ENCODE measurements at regions not wholly inside any gene's neighbourhood (a gene's known extent, or its start where the extent isn't known, plus 50 kb on each side); places are given as distances from the start of the nearest gene placed in this dataset.
"Not testable (repeated sequence)": the region's sequence is repeated elsewhere in the genome, so short reads cannot be mapped to it uniquely, and the experiment has no call there.

DNA sequence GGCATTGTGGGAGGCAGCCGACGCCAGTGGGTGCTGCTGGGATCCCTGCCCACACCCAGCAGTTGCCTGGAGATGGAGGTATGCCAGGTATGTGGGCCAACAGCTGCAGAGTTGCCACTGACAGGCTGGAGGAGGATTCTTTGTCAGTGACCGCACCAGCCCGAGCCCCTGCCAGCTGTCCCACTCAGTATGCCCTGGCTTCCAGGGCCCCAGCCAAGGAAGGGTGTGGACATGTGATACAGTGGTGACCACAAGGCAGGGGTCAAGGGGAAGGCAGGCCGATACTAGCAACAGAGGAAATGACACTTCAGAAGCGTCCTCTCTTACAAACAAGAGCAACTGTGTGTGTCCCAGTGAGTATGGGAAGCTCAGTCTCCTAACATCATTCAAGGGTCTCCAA is 185.1 kb upstream of the NOTCH2NLA start:
- not testable (repeated sequence) for H3K4me3 ChIP-seq

DNA sequence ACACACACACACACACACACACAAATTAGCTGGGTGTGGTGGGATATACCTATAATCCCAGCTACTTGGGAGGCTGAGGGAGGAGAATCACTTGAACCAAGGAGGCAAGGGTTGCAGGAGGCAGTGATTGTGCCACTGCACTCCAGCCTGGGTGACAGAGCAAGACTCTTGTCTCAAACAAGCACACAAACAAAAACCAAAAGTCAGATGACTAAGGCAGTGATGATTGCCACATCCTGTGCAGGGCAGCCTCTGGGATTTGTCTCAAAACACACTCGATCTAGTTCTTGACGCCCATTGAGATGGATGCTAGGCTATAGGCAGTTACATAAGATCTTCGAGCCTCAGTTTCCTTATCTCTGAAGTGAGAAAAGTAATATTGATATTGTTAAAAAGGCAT is 183.1 kb upstream of the NOTCH2NLA start:
- intact Hi-C loops (cut with DNase I); H3K27me3 ChIP-seq; H3K27ac ChIP-seq; H3K4me3 ChIP-seq; H3K9me3 ChIP-seq (replicated peaks in 1 of 3); H3K4me1 ChIP-seq (replicated peaks in 1 of 2); H3K36me3 ChIP-seq (replicated peaks in 1 of 2): not testable (repeated sequence)
- WGBS, 4 donors, result 17 to 60% (median 57%) methylated on average over 1 of the region's 3 CpGs; no CpG with 5 or more reads in 1 of the 4 donors
- DNase-seq, result peak in 1 of 7 donors; percentile 5

More for the DNA sequence above, 185.1 kb upstream of the NOTCH2NLA start:
- H3K4me1 ChIP-seq (replicated peaks in 1 of 2); H3K36me3 ChIP-seq (replicated peaks in 1 of 2); H3K9me3 ChIP-seq (replicated peaks in 1 of 3); intact Hi-C loops (cut with DNase I); H3K27ac ChIP-seq; H3K27me3 ChIP-seq: not testable (repeated sequence)
- 33 to 36% methylated on average over 2 to 4 of the region's 6 CpGs; no CpG with 5 or more reads in 2 of the 4 donors for WGBS, 4 donors
- DNase-seq, result peak in 4 of 7 donors; percentile 20 to 59 (median 29)

DNA sequence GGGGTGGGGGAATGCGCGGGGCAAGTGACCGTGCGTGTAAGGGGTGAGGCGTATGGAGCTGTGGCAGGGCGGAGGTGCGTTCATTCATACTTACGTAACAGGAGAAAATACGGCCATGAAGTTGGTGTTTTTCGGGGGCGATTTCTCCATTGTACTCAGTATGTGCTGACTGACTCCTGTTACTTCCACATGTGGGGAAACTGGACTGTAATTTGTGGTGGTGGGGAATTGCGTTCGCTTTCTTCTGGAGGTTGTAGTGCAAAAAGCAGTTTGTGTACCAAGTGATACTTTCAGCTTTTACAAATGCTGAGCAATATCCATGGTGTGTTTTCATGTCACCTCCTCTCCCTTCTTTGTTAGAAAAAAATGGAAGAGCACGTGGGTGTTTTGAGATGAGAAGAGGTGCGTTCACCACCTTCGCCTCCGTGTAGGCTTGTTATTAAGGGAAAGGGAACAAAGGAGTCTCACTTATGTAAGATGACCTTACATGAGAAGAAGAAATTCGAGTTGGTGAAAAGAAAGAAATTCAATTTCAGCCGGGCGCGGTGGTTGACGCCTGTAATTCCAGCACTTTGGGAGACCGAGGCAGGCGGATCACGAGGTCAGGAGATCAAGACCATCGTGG is 181.1 kb upstream of the NOTCH2NLA start:
- H3K4me1 ChIP-seq (replicated peaks in 1 of 2); H3K27me3 ChIP-seq; H3K9me3 ChIP-seq (replicated peaks in 1 of 3); H3K36me3 ChIP-seq (replicated peaks in 1 of 2); intact Hi-C loops (cut with DNase I): not testable (repeated sequence)
- peak; percentile 58 to 62 for TF ChIP-seq POLR2A (IDR thresholded peaks at IDR 0.05)
- DNase-seq, result peak; percentile 24 to 86 (median 49)
- H3K4me3 ChIP-seq, result peak overlapping the region in 1 of 4 donors; percentile 32
- whole genome bisulfite sequencing, 4 donors, result 7 to 20% (median 13%) methylated on average over 19 to 26 of the region's 26 CpGs
- peak overlapping the region in 3 of 5 donors; percentile 47 to 75 (median 74) for H3K27ac ChIP-seq

DNA sequence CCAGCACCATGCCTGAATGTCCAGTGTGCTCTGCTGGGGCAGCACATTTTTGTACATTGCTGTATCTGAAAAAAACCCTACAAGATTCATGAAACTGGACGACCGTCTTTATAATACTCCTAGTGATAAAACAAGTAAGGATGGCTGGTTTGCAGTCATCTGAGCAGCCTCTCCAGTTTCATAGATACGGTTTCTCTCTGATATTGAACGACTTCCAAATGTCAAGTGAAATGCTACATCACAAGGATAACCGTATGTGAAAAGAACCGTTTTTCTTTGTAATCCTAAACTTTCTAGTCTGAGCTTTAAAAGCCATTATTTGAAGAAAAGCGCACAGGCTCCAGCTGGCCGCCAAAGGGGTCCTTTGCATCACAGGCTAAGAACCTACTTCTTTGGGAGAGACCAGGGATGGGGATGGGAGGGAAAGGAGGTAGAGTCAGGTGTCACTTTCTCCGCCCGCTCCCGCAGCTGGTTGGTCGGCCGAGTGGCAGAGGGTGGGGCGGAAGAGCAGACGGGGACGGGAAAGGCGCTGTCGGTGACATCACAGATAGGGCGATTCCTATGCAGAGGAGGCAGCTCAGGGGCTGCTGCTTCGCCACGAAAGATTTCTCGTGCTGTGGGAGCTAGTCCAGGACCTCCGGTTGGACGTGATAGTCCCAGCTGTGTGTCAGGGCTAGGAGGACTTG is 180.4 kb upstream of the NOTCH2NLA start:
- H3K27me3 ChIP-seq; H3K9me3 ChIP-seq (replicated peaks in 1 of 3); intact Hi-C loops (cut with DNase I); H3K4me1 ChIP-seq (replicated peaks in 1 of 2); H3K36me3 ChIP-seq (replicated peaks in 1 of 2): not testable (repeated sequence)
- H3K27ac ChIP-seq, result peak overlapping the region in 2 of 5 donors; percentile 74 to 75
- WGBS, 4 donors, result 7 to 40% (median 10%) methylated on average over 1 to 15 of the region's 24 CpGs
- DNase-seq, result peak in 6 of 7 donors; percentile 42 to 64 (median 56)
- peak overlapping the region in 1 of 4 donors; percentile 32 for H3K4me3 ChIP-seq

DNA sequence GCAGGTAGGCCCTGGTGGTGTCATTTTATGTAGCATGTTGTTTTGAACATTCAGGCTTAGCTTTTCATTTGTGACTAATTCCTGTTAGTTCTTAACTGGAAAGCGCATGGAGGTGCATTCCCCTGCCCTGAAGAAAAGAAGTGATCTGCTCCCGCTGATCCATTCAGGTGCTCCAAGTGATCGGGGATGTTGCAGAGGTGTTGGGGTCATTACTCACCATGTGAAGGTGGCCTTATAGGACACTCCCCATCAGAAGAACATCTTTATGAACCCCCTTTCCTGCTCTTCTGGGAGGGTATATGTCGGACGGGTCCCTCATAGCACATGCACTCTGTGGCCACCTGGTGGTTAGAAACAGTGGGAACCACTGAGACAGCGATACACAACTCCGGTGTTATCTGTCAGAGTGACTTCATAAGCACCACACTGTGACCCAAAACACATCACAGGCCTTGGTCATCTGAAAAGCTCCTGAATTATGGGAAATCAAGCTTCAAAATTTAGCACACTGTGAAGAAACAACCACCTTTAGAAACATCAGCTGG is 172.5 kb upstream of the NOTCH2NLA start:
- WGBS, 4 donors, result 24 to 33% (median 28%) methylated on average over 5 to 7 of the region's 7 CpGs
- intact Hi-C loops (cut with DNase I); H3K4me1 ChIP-seq (replicated peaks in 1 of 2); H3K36me3 ChIP-seq (replicated peaks in 1 of 2); H3K27me3 ChIP-seq; H3K27ac ChIP-seq; H3K4me3 ChIP-seq; H3K9me3 ChIP-seq (replicated peaks in 1 of 3): not testable (repeated sequence)
- peak in 3 of 7 donors; percentile 14 to 62 (median 29) for DNase-seq
- TF ChIP-seq, protein P1, sequence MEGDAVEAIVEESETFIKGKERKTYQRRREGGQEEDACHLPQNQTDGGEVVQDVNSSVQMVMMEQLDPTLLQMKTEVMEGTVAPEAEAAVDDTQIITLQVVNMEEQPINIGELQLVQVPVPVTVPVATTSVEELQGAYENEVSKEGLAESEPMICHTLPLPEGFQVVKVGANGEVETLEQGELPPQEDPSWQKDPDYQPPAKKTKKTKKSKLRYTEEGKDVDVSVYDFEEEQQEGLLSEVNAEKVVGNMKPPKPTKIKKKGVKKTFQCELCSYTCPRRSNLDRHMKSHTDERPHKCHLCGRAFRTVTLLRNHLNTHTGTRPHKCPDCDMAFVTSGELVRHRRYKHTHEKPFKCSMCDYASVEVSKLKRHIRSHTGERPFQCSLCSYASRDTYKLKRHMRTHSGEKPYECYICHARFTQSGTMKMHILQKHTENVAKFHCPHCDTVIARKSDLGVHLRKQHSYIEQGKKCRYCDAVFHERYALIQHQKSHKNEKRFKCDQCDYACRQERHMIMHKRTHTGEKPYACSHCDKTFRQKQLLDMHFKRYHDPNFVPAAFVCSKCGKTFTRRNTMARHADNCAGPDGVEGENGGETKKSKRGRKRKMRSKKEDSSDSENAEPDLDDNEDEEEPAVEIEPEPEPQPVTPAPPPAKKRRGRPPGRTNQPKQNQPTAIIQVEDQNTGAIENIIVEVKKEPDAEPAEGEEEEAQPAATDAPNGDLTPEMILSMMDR (IDR thresholded peaks at IDR 0.05), result peak; percentile 35 to 60 (median 42)

DNA sequence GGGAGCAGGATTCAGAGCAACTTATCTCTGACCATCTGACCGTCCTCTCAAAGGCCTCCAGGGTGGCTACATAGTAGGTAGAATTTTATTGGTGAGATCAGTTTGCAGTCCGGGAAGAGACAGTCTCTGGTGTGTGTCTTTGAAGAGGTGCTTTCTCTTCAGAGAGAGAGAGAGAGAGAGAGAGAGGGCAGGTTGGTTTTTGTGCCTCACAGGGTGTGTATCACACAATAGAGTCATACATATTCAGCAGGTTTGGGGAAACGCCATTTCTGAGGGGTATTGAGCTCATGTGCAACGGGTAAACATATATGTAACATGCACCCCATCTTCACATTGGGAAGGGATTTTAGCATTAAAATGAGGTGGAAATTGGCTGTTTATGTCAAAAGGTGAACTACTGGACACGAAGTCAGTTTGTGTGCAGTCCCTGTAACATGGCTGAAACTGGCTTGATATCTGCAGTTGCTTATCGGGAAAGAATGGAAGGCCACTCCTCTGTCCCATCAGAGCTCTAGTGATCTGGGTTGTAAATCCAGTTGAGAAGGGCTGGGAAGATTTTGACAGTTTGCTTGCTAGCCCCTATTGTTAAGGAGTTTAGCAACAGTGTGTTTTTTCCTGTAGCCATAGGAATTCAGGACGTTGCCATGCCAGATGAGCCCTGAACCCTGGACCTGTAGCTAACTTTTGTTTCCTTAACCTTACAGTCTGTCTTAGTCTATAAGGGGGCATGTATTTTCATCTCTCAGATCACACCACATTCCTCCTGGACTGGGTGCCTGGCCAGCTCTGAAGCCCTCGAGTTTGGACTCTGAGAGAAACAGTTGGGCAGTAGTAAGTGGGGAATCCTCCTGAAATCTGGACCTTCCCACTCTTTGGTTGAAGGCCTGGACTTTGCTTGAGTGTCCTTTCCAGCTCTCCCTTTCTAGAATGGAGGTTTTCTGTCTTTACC is 171.6 kb upstream of the NOTCH2NLA start:
- H3K9me3 ChIP-seq (replicated peaks in 1 of 3); H3K4me1 ChIP-seq (replicated peaks in 1 of 2); H3K27me3 ChIP-seq; intact Hi-C loops (cut with DNase I); H3K27ac ChIP-seq; H3K4me3 ChIP-seq; H3K36me3 ChIP-seq (replicated peaks in 1 of 2); DNase-seq: not testable (repeated sequence)
- 72 to 82% (median 79%) methylated on average over 8 of the region's 8 CpGs for WGBS, 4 donors

DNA sequence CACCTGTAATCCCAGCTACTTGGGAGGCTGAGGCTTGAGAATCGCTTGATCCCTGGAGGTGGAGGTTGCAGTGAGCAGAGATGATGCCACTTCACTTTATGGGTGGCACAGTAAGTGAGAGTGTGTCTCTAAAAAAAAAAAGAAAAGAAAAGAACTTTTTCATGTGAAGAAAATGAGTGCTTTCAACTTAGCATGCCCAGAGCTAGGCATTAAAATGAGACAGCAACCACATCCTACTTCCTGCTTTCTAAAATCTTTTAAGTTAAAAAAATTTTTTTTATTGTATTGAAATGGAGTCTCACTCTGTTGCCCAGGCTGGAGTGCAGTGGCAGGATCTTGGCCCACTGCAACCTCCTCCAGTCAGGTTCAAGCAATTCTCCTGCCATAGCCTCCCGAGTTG is 170.4 kb upstream of the NOTCH2NLA start:
- H3K27me3 ChIP-seq; H3K36me3 ChIP-seq (replicated peaks in 1 of 2); H3K4me1 ChIP-seq (replicated peaks in 1 of 2); H3K9me3 ChIP-seq (replicated peaks in 1 of 3); H3K27ac ChIP-seq; intact Hi-C loops (cut with DNase I); H3K4me3 ChIP-seq; DNase-seq: not testable (repeated sequence)
- 65 to 85% (median 77%) methylated on average over 2 of the region's 2 CpGs for WGBS, 4 donors

DNA sequence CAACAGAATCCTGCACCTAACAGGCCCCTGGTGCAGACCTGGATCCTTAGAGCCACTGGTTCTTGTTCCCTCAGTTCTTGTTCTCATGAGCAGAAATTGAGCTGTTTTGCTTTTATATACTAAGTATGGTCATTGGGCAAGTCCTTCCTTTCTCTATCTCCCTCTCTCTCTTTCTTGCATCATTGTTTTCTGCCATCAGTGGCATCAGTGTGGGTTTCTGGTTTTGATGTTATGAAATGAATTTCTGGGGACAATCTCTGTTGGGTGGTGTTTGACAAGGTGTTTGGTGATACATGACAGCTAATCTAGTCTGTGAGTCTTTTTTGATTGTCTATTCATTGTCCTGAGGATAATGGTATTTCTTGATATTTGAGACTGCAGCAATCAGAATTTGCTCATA is 168.0 kb upstream of the NOTCH2NLA start:
- H3K4me3 ChIP-seq; H3K27me3 ChIP-seq; H3K4me1 ChIP-seq (replicated peaks in 1 of 2); H3K9me3 ChIP-seq (replicated peaks in 1 of 3); H3K36me3 ChIP-seq (replicated peaks in 1 of 2); DNase-seq; intact Hi-C loops (cut with DNase I); H3K27ac ChIP-seq: not testable (repeated sequence)

DNA sequence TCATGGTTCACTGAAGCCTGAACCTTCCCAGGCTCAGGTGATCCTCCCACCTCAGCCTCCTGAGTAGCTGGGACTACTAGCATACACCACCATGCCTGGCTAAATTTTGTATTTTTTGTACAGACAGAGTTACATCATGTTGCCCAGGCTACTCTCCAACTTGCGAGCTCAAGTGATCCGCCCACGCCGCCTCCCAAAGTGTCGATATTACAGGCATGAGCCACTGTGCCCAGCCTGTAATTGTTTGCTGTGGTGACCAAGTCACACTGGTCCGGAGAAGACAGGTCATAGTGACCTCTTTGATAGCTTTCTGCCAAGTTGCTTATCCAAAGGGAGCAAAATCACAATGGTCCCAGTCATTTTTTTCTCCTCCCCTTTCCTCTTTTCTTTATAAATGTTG is 167.4 kb upstream of the NOTCH2NLA start:
- H3K36me3 ChIP-seq (replicated peaks in 1 of 2); H3K9me3 ChIP-seq (replicated peaks in 1 of 3); H3K27ac ChIP-seq; H3K4me3 ChIP-seq; DNase-seq; H3K27me3 ChIP-seq; intact Hi-C loops (cut with DNase I); H3K4me1 ChIP-seq (replicated peaks in 1 of 2): not testable (repeated sequence)
- 84 to 100% (median 96%) methylated on average over 5 to 6 of the region's 6 CpGs for WGBS, 4 donors

All from adrenal gland (tissue), 9 donors.